ENCODE measurements at regions not wholly inside any gene's neighbourhood (a gene's known extent, or its start where the extent isn't known, plus 50 kb on each side); places are given as distances from the start of the nearest gene placed in this dataset.

GRCh38 chr12:109654357-109654756 lies 59.3 kb upstream of the FAM222A start:
- TF ChIP-seq MAX (IDR thresholded peaks at IDR 0.05; ENCODE audit: insufficient read depth, insufficient read length) (no peak), EZH2 (IDR thresholded peaks at IDR 0.05; ENCODE audit: borderline replicate concordance, low read depth, low read length, severe bottlenecking) (no peak), CTCF (IDR thresholded peaks at IDR 0.05; ENCODE audit: extremely low read depth in 1 of 2, insufficient read depth in 1 of 2, low read depth in 1 of 2, low read length in 2 of 2) (no peak), POLR2AphosphoS5 (IDR thresholded peaks at IDR 0.05; ENCODE audit: insufficient read depth, low read depth, low read length) (no peak)
